ENCODE measurements at regions not wholly inside any gene's neighbourhood (a gene's known extent, or its start where the extent isn't known, plus 50 kb on each side); places are given as distances from the start of the nearest gene placed in this dataset.

GRCh38 chr10:62723375-62723774 is 81.1 kb upstream of the ADO start:
- TF ChIP-seq CTCF (IDR thresholded peaks at IDR 0.05; ENCODE audit: low read depth, low read length) (no peak), POLR2A (IDR thresholded peaks at IDR 0.05; ENCODE audit: extremely low read depth, insufficient read length) (no peak), MAX (IDR thresholded peaks at IDR 0.05; ENCODE audit: low read depth, low read length) (no peak), MYC (IDR thresholded peaks at IDR 0.05; ENCODE audit: low read depth, low read length) (no peak)
